ENCODE measurements at regions not wholly inside any gene's neighbourhood (a gene's known extent, or its start where the extent isn't known, plus 50 kb on each side); places are given as distances from the start of the nearest gene placed in this dataset.

DNA sequence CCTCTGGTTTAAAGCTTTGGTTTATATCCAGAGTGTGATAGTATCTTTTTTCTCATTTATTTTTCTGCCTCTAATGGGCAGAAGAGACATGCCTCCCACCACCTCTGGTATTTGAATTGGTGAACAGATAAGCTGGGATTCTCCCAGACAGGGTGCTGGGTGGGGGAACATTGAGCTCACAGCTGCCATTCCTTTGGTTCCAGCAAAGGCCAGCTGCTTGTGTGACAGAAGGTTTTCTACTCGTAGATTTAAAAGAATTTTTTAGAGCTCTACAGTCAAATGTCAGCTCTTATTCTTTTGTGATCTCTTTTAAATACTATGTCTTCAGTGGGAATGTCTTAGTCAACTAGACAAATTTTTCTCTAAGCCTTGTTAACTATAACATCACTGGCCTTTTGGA is 54.7 kb upstream of the ADAMTS16 start:
- no peak overlapping the region for H3K9ac ChIP-seq (ENCODE audit: low read length)
- no peaks in the 10 kb centered on the region for H3K9me3 ChIP-seq (replicated peaks; ENCODE audit: insufficient read depth, low read length)
- no peak for TF ChIP-seq EZH2 (optimal IDR thresholded peaks at IDR 0.05; ENCODE audit: low read depth, low read length)
- TF ChIP-seq EZH2phosphoT487 (IDR thresholded peaks at IDR 0.05; ENCODE audit: low read length): no peak
- no peak for TF ChIP-seq CTCF (IDR thresholded peaks at IDR 0.05; ENCODE audit: low read length)
- H3K27me3 ChIP-seq (replicated peaks; ENCODE audit: insufficient read depth, low read length): no peaks in the 10 kb centered on the region
- no peaks in the 10 kb centered on the region for H3K9me2 ChIP-seq (replicated peaks; ENCODE audit: insufficient read depth, low read length)
- no peaks in the 10 kb centered on the region for H3K79me2 ChIP-seq (ENCODE audit: low read length)
- no peak overlapping the region for H2AFZ ChIP-seq (ENCODE audit: low read length)
- no peak overlapping the region for H3K4me2 ChIP-seq (ENCODE audit: low read depth, low read length)
- H3K4me1 ChIP-seq (ENCODE audit: low read length): no peaks in the 10 kb centered on the region
- no peak for DNase-seq
- no peaks in the 10 kb centered on the region for H3F3A ChIP-seq (ENCODE audit: insufficient read depth, low read length)
- H4K20me1 ChIP-seq (ENCODE audit: insufficient read depth, low read length): no peaks in the 10 kb centered on the region
- no peaks in the 10 kb centered on the region for H3K36me3 ChIP-seq (replicated peaks; ENCODE audit: insufficient read depth, low read length)
- H3K4me3 ChIP-seq (ENCODE audit: low read length): no peak overlapping the region
- H3K27ac ChIP-seq (ENCODE audit: low read length): no peak overlapping the region

DNA sequence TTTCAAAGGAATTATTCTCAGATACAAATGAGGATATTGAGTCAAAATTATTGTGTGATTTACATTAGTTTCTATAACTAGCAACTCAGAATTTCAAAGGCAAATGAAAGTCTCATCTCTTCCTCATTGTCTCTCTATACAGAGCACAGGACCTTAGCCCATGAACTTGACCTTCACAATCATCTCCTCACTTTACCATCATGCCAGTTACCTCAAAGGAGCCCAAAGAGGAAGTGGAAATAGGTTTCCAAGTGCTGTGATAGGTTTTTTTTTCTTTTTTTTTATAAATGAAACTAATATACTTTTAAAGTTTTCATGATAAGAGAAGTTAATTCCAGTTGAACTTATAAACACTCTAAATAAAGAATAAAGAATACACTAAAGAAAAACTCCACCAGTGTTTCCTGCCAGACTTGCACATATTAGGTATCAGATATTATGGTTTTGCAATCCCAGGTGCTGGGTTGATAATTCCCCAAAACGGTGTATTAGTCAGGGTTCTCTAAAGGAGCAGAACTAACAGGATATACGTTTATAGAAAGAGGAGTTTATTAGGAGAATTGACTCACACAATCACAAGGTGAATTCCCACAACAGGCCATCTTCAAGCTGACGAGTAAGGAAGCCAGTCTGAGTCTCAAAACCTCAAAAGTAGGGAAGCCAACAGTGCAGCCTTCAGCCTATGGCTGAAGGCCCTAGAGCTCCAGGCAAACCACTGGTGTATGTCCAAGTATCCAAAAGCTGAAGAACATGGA is 50.1 kb upstream of the ADAMTS16 start:
- H3K4me1 ChIP-seq (ENCODE audit: low read length): no peaks in the 10 kb centered on the region
- H3K27me3 ChIP-seq (replicated peaks; ENCODE audit: insufficient read depth, low read length): no peaks in the 10 kb centered on the region
- H3K79me2 ChIP-seq (ENCODE audit: low read length): no peaks in the 10 kb centered on the region
- TF ChIP-seq EZH2phosphoT487 (IDR thresholded peaks at IDR 0.05; ENCODE audit: low read length) (no peak), EZH2 (optimal IDR thresholded peaks at IDR 0.05; ENCODE audit: low read depth, low read length) (no peak), CTCF (IDR thresholded peaks at IDR 0.05; ENCODE audit: low read length) (no peak)
- no peak overlapping the region for H2AFZ ChIP-seq (ENCODE audit: low read length)
- H3K9ac ChIP-seq (ENCODE audit: low read length): no peak overlapping the region
- H3K36me3 ChIP-seq (replicated peaks; ENCODE audit: insufficient read depth, low read length): no peaks in the 10 kb centered on the region
- H3K27ac ChIP-seq (ENCODE audit: low read length): no peak overlapping the region
- H3K9me2 ChIP-seq (replicated peaks; ENCODE audit: insufficient read depth, low read length): no peaks in the 10 kb centered on the region
- no peak overlapping the region for H3K4me2 ChIP-seq (ENCODE audit: low read depth, low read length)
- 0 out of 2 replicates have a peak, but pooled peaks cover 3% of the 10 kb centered on the region for H3K9me3 ChIP-seq (replicated peaks; ENCODE audit: insufficient read depth, low read length)
- H4K20me1 ChIP-seq (ENCODE audit: insufficient read depth, low read length): no peaks in the 10 kb centered on the region
- H3F3A ChIP-seq (ENCODE audit: insufficient read depth, low read length): no peaks in the 10 kb centered on the region
- H3K4me3 ChIP-seq (ENCODE audit: low read length): no peak overlapping the region
- DNase-seq: no peak

All from MM.1S (cell line).